HEK293T (cell line): ENCODE measurements at regions not wholly inside any gene's neighbourhood (a gene's known extent, or its start where the extent isn't known, plus 50 kb on each side); places are given as distances from the start of the nearest gene placed in this dataset.

Source experiments
- ARNT ChIP-seq: fragments of 450-650 bp; IDR thresholded peaks from 2 replicates; pipeline ENCODE4 v1.6.1; 2017; ENCODE audit warnings: mild to moderate bottlenecking
- BHLHE40 ChIP-seq: fragments of 450-650 bp; IDR thresholded peaks from 2 replicates; pipeline ENCODE4 v1.6.1; 2016; ENCODE audit warnings: mild to moderate bottlenecking, moderate library complexity, borderline replicate concordance
- FOXA1 ChIP-seq: fragments of 450-650 bp; IDR thresholded peaks from 2 replicates; pipeline ENCODE4 v1.6.1; 2016; ENCODE audit warnings: mild to moderate bottlenecking
- FOXM1 ChIP-seq: fragments of 450-650 bp; IDR thresholded peaks from 2 replicates; pipeline ENCODE4 v1.6.1; 2017; ENCODE audit warnings: mild to moderate bottlenecking, borderline replicate concordance
- L3MBTL2 ChIP-seq: fragments of 450-650 bp; conservative IDR thresholded peaks from 2 replicates; pipeline ENCODE4 v1.6.1; 2016; ENCODE audit warnings: mild to moderate bottlenecking
- TF ChIP-seq, protein P1 (sequence below): fragments of 450-650 bp; IDR thresholded peaks from 2 replicates; pipeline ENCODE4 v1.6.1; 2016

DNA sequence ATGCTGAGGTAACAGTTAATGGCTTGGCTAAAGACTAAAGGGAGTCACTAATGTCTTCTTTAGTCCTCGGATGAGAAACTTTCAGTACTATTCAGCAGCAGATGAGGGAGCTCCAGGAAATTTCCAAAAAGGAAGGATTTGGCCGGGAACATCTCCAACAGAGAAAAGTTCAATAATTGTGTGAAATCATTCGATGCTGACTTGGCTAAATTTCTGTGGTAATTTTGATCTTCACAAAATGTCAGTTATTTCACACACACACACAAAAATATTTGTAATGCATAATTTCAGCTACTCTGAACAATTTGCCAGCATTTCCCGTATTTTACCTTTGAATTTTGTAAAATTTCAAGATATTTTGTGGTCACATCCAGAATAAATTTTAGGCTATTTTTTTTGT is 462.8 kb upstream of the MDFIC2 start:
- no peak for TF ChIP-seq BHLHE40
- TF ChIP-seq, protein P1, sequence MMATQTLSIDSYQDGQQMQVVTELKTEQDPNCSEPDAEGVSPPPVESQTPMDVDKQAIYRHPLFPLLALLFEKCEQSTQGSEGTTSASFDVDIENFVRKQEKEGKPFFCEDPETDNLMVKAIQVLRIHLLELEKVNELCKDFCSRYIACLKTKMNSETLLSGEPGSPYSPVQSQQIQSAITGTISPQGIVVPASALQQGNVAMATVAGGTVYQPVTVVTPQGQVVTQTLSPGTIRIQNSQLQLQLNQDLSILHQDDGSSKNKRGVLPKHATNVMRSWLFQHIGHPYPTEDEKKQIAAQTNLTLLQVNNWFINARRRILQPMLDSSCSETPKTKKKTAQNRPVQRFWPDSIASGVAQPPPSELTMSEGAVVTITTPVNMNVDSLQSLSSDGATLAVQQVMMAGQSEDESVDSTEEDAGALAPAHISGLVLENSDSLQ: no peak
- no peak for TF ChIP-seq FOXM1
- no peak for TF ChIP-seq FOXA1
- TF ChIP-seq ARNT: no peak
- TF ChIP-seq L3MBTL2: no peak
